ENCODE measurements at regions not wholly inside any gene's neighbourhood (a gene's known extent, or its start where the extent isn't known, plus 50 kb on each side); places are given as distances from the start of the nearest gene placed in this dataset.
A peak's percentile ranks its signal among the peaks of the same experiment; 100 is the strongest.

GRCh38 chr5:8241558-8241957 is 372.6 kb downstream of the MTRR start:
- no peak for DNase-seq

DNA sequence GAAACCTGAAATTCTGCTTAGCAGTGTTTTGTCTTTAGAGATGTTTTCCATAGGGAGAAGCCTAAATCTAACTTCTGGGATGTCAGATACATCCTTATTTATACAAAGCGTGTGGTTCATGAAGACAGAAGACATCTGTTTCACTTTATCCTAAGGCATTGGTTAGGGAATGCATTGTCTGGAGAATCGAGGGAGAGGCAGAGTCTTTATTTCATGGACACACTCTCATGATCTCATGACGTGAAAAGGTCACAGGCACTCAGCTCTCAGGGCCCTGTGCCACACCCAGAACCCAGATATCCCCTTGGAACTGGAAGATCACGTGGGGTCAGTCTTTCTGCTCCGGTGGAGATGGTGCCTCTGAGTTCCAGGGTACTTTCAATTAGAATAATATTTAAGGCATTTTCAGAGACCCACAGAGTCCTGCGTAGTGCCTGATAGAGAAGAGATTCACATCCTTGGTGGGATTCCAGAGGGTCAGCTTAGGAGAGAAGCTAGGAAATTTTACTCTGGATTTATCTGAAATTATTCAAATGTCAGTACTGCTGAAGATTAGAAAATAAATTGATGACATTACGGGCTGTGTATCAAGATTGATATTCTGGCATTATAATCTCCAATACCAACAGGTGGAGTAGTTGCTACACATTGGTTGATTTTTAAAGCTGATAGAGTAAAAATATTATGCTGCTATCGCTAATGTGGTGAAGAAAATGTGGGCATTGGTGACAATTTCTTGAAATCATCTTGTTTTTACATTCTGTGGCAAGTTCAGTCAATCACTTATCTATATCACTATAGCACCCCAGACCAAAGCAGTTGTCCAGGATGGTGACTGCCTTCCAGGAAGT is 378.3 kb downstream of the MTRR start:
- DNase-seq, result no peak

GRCh38 chr5:8253376-8253775 is 384.4 kb downstream of the MTRR start:
- DNase-seq, result no peak

DNA sequence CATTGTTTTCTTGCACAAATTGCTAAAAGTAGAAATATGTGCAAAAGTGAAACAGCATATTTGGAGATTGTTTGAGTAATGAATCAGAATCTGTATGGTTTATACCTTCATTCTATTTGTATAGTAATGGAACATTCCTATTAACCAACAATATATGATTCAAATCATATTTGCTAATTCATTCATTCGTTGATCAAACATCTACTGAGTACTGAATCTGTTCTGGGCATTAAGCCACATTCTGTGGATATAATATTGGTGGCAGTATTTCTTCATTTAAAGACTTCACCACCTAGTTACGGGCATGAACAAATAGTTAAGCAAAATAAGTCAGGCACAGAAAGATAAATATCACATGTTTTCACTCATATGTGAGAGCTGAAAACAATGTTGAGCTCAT is 385.7 kb downstream of the MTRR start:
- DNase-seq, result no peak

GRCh38 chr5:8258801-8259200 is 389.9 kb downstream of the MTRR start:
- DNase-seq, result no peak

DNA sequence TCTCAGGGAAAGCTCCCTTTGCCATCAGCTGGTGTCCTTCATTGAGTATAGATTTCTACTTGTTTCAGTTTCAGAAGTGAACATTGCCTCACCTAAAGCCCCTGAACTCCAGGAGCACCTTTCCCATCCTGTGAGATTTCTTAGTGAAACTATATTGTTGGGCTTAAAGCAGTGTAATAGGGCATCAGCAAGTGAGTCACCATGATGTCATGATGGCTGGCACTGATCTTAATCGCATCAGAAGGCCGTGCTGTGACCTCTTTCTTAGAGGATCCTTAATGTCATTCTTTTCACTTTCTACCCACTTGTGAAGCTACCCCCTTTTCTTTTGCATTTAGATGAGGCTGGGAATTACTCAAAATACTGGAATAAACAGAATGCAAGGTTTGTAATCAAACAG is 401.3 kb downstream of the MTRR start:
- DNase-seq, result peak; percentile 11

- no peak for DNase-seq
These were observed 411.9 kb downstream of the MTRR start for GRCh38 chr5:8280711-8281363.

GRCh38 chr5:8288334-8288733 is 419.4 kb downstream of the MTRR start:
- no peak for DNase-seq

GRCh38 chr5:8288897-8289516 is 420.1 kb downstream of the MTRR start:
- no peak for DNase-seq

DNA sequence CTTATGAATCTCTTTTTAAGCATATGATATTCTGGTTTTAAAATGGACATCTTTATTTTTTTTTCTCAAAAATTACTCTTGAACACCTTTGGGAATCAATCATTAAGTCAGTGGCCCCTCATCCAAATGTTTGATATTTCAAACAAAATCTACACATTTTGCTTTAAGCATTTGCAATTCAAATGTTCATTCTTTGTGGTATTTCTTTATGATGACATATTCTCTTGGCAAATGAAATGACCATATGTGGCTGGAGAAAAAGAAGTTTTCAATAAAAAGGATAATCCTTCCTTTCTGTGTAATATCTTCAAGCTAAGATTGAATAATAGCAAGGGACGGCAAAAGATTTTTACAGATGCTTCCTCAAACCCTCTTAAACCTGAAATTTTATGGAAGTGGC is 420.8 kb downstream of the MTRR start:
- DNase-seq, result no peak

DNA sequence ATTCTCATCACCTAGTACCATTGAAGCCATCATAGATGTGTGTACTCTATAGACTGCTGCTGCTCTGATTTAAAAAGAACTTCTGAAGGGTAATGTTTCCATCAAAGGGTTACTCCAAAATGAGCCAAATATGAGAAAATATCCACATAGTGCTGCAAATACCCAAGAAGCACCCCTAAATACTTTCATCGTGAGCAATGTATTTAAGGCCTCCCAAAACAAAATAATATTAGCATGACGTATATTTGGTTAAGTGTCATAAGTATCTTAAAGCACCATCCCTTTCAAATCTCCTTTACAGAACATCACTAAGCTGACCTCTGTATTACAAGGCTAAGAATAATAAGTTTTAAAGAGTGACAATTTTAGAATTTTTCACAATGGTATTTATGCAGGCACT is 421.8 kb downstream of the MTRR start:
- DNase-seq, result no peak

- DNase-seq, result no peak
These were observed 422.7 kb downstream of the MTRR start for GRCh38 chr5:8291641-8292040.

GRCh38 chr5:8295141-8295540 is 426.2 kb downstream of the MTRR start:
- no peak for DNase-seq

GRCh38 chr5:8299716-8300115 is 430.8 kb downstream of the MTRR start:
- DNase-seq, result no peak

GRCh38 chr5:8304341-8304740 is 435.4 kb downstream of the MTRR start:
- DNase-seq, result no peak

DNA sequence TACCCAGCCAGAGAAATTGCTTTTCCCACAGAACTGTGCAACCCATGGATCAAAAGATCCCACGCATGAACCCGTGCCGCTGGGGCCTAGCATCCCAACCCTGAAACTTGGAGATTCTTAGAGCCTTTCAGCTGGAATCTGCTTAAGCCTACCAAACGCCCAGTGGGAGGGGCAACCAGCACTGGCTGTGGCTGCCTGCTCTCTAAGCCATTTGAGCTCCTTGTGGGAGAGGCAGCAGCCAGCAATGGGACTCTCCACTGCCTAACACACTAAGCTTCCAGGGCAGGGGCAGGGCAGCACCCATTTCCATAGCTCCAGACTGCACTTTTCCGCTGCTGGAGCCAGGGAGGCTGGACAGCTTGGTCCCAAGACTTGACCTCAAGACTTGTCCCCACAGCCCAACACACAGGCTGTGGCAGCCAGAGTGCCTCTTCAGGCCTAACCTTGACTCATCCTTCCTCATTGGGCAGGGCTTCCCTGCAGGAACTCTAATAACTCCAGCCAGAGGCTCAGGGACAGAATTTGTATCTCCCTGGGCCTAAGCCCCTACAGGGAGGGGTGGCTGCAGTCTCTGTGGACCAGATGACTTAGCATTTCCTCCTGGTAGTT is 437.4 kb downstream of the MTRR start:
- no peak for DNase-seq

DNA sequence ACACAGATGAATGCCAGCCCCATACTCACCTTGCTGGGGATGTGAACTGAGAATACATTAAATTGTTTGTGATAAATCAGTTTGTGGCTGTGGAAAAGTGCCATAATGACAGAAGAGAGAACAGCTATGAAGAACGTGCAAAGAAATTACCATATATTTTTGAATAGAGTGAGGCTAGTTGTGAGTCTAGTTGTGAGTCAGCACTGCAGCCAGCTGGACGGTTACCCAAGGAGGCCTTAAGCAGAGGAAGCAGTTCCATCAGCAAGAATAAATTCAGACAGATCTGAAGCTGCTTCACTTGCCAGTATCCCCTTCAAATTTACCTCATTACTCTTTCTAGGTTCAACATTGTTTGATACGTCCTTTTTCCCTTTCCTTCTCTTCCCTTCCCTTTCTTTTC is 446.0 kb downstream of the MTRR start:
- DNase-seq, result no peak

DNA sequence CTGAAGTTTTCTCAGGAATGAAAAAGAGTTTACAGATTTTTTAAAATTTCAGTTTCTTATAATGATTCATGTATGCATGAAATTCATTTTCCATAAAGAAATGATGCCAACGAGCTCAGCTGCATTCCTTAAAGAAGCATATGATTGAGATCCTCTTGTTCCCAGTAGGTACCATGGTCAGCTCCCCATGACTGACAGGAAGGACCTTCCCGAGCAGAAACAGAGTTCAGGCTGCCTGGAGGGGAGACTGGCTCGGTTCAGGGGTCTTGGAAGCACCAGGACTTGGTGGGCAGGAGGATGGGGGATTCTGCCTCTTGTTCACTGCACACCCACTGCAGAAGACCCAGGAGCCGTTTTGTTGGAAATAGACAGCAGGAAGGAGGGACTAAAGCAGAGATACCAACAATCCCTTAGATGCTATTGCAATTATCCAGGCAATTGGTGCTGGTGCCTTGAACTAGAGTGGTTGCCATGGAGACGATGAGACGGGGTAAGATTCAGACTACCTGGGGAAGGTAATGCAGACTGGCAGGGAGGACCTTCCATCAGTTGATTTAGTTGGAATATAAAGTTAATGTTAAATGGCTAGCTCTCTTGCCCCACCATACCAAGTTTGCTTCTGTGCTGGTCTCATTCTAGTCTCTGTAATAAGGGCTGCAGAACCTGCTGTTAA is 447.8 kb downstream of the MTRR start:
- DNase-seq, result no peak

DNA sequence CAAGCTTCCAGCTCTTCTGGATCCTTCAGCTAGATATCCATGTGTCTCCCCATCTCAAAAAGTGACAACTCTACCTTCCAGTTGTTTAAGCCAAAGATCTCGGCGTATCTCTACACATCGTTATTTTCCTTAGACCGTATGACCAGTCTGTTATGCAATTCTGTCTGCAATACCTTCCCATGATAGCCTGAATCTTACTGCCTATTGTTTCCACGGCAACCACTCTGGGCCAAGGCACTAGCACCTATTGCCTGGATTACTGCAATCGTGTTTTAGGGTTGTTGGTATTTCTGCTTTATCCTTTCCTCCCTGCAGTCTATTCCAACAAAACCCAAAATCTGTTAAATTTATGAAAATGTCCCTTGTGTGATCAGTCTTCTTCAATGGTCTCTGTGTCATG is 448.4 kb downstream of the MTRR start:
- DNase-seq, result no peak

GRCh38 chr5:8320244-8320643 is 451.3 kb downstream of the MTRR start:
- no peak for DNase-seq

GRCh38 chr5:8321272-8321671 is 452.3 kb downstream of the MTRR start:
- DNase-seq, result no peak

DNA sequence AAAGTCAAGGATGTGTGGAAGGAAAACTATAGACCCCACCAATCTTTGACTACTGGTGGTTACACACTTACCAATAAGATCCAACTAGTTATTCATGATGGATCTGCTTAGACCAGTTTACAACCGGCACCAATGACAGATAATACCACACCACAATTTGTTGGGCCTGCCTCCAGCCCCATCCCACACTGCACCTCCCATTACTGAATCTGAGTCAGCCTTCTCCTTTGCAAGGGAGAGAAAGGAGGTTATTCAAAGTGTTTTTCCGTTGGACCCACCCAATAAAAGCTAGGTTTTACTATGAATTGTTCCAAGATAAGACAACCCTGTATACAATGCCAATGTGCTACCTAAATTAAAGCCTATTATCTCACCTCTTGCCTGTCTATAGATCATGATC is 453.5 kb downstream of the MTRR start:
- DNase-seq, result no peak

DNA sequence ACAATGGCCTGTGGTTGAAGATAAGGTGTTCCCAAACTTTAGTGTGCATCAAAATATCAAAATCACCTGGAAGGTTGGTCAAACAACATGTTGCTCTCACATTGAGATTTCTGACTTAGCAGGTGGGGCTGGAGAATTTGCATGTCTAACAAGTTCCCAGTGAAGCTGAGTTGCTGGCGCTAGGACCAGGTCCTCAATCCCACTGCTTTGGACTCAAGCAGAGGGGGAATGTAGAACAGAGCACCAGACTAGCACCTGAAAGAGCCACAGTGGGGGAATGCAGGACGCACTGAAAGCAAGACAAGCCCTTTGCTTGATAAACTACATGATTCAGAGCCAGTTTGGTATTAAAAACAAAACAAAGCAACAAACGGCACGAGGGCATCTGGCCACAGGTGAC is 458.1 kb downstream of the MTRR start:
- no peak for DNase-seq
